WTC11 (cell line): ENCODE measurements at regions not wholly inside any gene's neighbourhood (a gene's known extent, or its start where the extent isn't known, plus 50 kb on each side); places are given as distances from the start of the nearest gene placed in this dataset.

Source experiments
- ATAC-seq: fragments of 200-7000 bp; cut with Tn5 transposase; 2 replicates; pipeline ENCODE4 v1.10.0; 2021; ENCODE audit warnings: mild to moderate bottlenecking, moderate library complexity
- CTCF ChIA-PET: fragments of 300-600 bp; sonication (Branson Sonifier 250); formaldehyde crosslinking; loops from one replicate; lab custom pipeline; 2021; ENCODE audit warnings: antibody characterized with exemption; lab: Charles Lee
- POLR2A ChIA-PET: fragments of 350-600 bp; sonication (Branson Sonifier 250); formaldehyde crosslinking; loops from one replicate; lab custom pipeline; 2021; ENCODE audit warnings: antibody characterized with exemption; lab: Charles Lee
- DNase-seq: peaks from one replicate; pipeline ENCODE4 v3.0.0; 2021; ENCODE audit warnings: low spot score
- H3K27ac Mint-ChIP-seq: 2 replicates; pipeline ENCODE4 v1.8.0; 2021; ENCODE audit warnings: mixed read lengths
- H3K27me3 Mint-ChIP-seq: 2 replicates; pipeline ENCODE4 v1.8.0; 2021; ENCODE audit warnings: low read depth, mild to moderate bottlenecking, moderate library complexity, mixed read lengths
- H3K36me3 Mint-ChIP-seq: 2 replicates; pipeline ENCODE4 v1.8.0; 2021; ENCODE audit warnings: mixed read lengths
- H3K4me1 Mint-ChIP-seq: 2 replicates; pipeline ENCODE4 v1.8.0; 2022; ENCODE audit warnings: mixed read lengths
- H3K4me3 Mint-ChIP-seq: 2 replicates; pipeline ENCODE4 v1.8.0; 2021; ENCODE audit warnings: mild to moderate bottlenecking, moderate library complexity, mixed read lengths
- H3K9me3 Mint-ChIP-seq: 2 replicates; pipeline ENCODE4 v1.8.0; 2021; ENCODE audit warnings: mixed read lengths
- CDX4 ChIP-seq: fragments of 250-450 bp; sonication (Bioruptor Pico); IDR thresholded peaks from 2 replicates; pipeline ENCODE4 v1.9.0; 2021; ENCODE audit warnings: moderate library complexity, mild to moderate bottlenecking, inconsistent platforms, borderline replicate concordance
- ELF4 ChIP-seq: sonication (generic); formaldehyde crosslinking; IDR thresholded peaks from 2 replicates; pipeline ENCODE4 v1.8.1; 2022; ENCODE audit warnings: low read depth, mild to moderate bottlenecking, moderate library complexity, missing genetic modification reagents
- ESRRA ChIP-seq: sonication (generic); formaldehyde crosslinking; IDR thresholded peaks from 2 replicates; pipeline ENCODE4 v1.8.1; 2022; ENCODE audit warnings: mild to moderate bottlenecking, missing genetic modification reagents, borderline replicate concordance
- IRF2 ChIP-seq: sonication (generic); formaldehyde crosslinking; IDR thresholded peaks from 2 replicates; pipeline ENCODE4 v1.8.0; 2022; ENCODE audit warnings: low read depth, missing genetic modification reagents, borderline replicate concordance
- MXD4 ChIP-seq: fragments of 250-450 bp; sonication (Bioruptor Pico); IDR thresholded peaks from 2 replicates; pipeline ENCODE4 v1.8.0; 2021; ENCODE audit warnings: mild to moderate bottlenecking, moderate library complexity, borderline replicate concordance
- MYBL2 ChIP-seq: sonication (generic); formaldehyde crosslinking; IDR thresholded peaks from 2 replicates; pipeline ENCODE4 v1.8.1; 2023; ENCODE audit warnings: mild to moderate bottlenecking, moderate library complexity, missing genetic modification reagents
- NFE2L1 ChIP-seq: sonication (generic); formaldehyde crosslinking; IDR thresholded peaks from 2 replicates; pipeline ENCODE4 v1.8.1; 2023; ENCODE audit warnings: missing genetic modification reagents
- PRDM15 ChIP-seq: sonication (generic); formaldehyde crosslinking; IDR thresholded peaks from 2 replicates; pipeline ENCODE4 v1.8.0; 2022; ENCODE audit warnings: missing genetic modification reagents
- SP1 ChIP-seq: sonication (generic); formaldehyde crosslinking; conservative IDR thresholded peaks from 2 replicates; pipeline ENCODE4 v1.8.1; 2022; ENCODE audit warnings: missing genetic modification reagents
- STAT6 ChIP-seq: sonication (generic); formaldehyde crosslinking; conservative IDR thresholded peaks from 2 replicates; pipeline ENCODE4 v1.8.1; 2023; ENCODE audit warnings: mild to moderate bottlenecking, low read depth, missing genetic modification reagents, moderate library complexity
- TEAD1 ChIP-seq: sonication (generic); formaldehyde crosslinking; IDR thresholded peaks from 2 replicates; pipeline ENCODE4 v1.8.0; 2022; ENCODE audit warnings: mild to moderate bottlenecking, missing genetic modification reagents
- TEAD4 ChIP-seq: sonication (generic); formaldehyde crosslinking; IDR thresholded peaks from 2 replicates; pipeline ENCODE4 v1.8.0; 2022; ENCODE audit warnings: mild to moderate bottlenecking, missing genetic modification reagents
- ZNF263 ChIP-seq: sonication (generic); formaldehyde crosslinking; IDR thresholded peaks from 2 replicates; pipeline ENCODE4 v1.8.1; 2022; ENCODE audit warnings: low read depth, mild to moderate bottlenecking, moderate library complexity, missing genetic modification reagents
- ZNF416 ChIP-seq: fragments of 250-450 bp; sonication (Bioruptor Pico); IDR thresholded peaks from 2 replicates; pipeline ENCODE4 v1.9.0; 2021; ENCODE audit warnings: mild to moderate bottlenecking, inconsistent platforms
- TF ChIP-seq, protein P1 (sequence below): fragments of 250-450 bp; sonication (Bioruptor Pico); IDR thresholded peaks from 2 replicates; pipeline ENCODE4 v1.8.0; 2021; ENCODE audit warnings: mild to moderate bottlenecking
- TF ChIP-seq, protein P2 (sequence below): sonication (generic); formaldehyde crosslinking; IDR thresholded peaks from 2 replicates; pipeline ENCODE4 v1.8.0; 2022; ENCODE audit warnings: mild to moderate bottlenecking, missing genetic modification reagents
- TF ChIP-seq, protein P3 (sequence below): sonication (generic); formaldehyde crosslinking; IDR thresholded peaks from 2 replicates; pipeline ENCODE4 v1.8.0; 2022; ENCODE audit warnings: mild to moderate bottlenecking, missing genetic modification reagents

GRCh38 chr15:36079021-36079420 lies 500.4 kb upstream of the CDIN1 start (continued):
- no peak for TF ChIP-seq STAT6 (CRISPR knock-in tag)

DNA sequence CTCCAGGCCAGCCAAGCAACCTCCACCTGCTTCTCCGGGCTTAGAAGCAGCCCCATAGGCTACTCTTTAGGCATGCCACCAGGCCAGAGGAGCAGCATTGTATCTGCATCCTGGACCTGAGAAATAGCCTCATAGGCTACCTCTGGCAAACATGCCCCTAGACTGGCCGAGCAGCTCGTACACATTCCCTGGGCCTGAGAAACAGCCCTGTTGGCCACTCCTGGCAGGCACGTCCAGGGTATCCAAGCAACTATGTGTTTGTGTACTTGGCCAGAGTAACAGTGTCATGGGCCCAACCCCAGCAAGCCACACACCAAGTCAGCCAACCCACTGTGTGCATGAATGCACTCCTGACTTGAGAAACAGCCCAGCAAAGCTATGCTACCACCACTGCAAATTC lies 498.7 kb upstream of the CDIN1 start:
- POLR2A ChIA-PET, result no interaction called here
- H3K4me1 Mint-ChIP-seq, result no peaks in the 10 kb centered on the region
- no peak for ATAC-seq
- DNase-seq, result no peak
- H3K27ac Mint-ChIP-seq, result no peak overlapping the region
- H3K9me3 Mint-ChIP-seq, result peaks cover 54% of the 10 kb centered on the region
- TF ChIP-seq ZNF416 (CRISPR knock-in tag) (no peak), IRF2 (no peak), CDX4 (CRISPR knock-in tag) (no peak), MXD4 (CRISPR knock-in tag) (no peak), ZNF263 (CRISPR knock-in tag) (no peak), MYBL2 (CRISPR knock-in tag) (no peak)
- TF ChIP-seq, protein P1, sequence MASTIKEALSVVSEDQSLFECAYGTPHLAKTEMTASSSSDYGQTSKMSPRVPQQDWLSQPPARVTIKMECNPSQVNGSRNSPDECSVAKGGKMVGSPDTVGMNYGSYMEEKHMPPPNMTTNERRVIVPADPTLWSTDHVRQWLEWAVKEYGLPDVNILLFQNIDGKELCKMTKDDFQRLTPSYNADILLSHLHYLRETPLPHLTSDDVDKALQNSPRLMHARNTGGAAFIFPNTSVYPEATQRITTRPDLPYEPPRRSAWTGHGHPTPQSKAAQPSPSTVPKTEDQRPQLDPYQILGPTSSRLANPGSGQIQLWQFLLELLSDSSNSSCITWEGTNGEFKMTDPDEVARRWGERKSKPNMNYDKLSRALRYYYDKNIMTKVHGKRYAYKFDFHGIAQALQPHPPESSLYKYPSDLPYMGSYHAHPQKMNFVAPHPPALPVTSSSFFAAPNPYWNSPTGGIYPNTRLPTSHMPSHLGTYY, result no peak
- TF ChIP-seq, all 79 proteins: peak for 0
- CTCF ChIA-PET, result no interaction called here
- Mint-ChIP-seq H3K4me3 (no peak overlapping the region), H3K36me3 (peaks cover 28% of the 10 kb centered on the region), H3K27me3 (no peaks in the 10 kb centered on the region)

DNA sequence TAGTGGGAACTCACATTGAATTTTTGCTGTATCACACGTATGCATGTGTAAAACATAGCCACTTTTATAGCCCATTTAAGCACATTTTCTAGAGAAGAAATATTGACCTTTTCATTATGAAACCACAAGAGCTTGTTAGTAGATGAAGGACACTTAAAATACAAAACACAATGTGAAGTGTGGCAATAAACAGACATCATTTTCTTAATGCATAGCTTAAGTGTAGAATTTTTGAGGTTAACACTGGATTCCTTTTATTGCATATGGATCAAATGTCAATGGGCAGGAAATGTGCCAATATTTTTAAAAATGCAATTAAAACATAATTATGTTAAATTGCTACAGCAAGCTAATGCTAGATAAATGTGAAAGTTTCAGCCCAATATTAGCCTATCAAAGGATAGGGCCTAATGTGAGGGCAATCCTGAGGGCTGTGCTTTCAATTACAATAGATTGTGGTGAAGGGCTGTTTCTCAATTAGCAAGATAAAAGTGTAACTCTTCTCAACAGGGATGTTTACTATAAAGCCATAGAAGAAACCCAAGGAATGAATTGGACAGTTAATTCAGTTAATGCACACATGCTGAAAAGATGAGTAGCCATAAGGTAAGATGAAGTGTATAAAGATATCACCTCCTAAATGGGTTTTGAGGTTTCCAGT lies 489.0 kb upstream of the CDIN1 start:
- no peak for TF ChIP-seq ESRRA
- TF ChIP-seq TEAD1 (CRISPR knock-in tag), result no peak
- peak; percentile 92 for ATAC-seq

DNA sequence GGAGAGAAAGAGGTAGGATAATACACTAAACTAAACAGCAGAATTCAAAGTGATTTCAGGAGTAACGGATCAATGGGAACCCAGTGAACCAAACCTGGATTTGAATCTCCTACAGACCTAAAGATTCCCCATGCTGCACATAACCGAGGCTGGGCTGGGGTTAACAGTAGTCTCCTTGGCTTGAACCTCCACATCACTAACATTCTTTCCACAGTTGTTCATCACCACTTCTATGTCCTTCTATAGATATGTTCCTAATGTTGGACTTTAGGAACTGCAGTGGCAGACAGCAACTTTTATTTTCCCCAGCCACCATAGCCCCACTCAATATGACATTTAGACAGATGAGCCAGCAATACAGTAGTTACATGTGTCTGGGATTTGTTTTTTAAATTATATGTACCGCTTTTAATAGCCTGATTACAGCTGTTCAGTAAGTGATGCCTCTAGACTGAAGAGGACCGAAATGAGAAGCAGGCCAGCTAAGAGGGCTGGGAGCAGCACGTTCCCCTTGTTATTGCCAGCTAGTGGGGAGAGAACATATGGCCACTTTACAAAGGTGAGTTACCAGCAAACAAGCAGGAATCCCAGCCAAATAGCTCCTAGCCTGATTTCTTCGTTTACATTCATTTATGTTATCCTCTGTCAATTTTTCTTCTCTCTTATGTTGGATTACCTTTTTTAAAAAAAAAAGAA lies 472.6 kb upstream of the CDIN1 start:
- H3K36me3 Mint-ChIP-seq, result no peaks in the 10 kb centered on the region
- ATAC-seq (no peak; the same call in 1 of the 2 replicates), DNase-seq (no peak)
- H3K9me3 Mint-ChIP-seq, result no peaks in the 10 kb centered on the region
- no peak overlapping the region for H3K27ac Mint-ChIP-seq
- ChIA-PET POLR2A (no interaction called here), CTCF (no interaction called here)
- H3K4me3 Mint-ChIP-seq, result no peak overlapping the region
- H3K27me3 Mint-ChIP-seq, result no peaks in the 10 kb centered on the region
- no peaks in the 10 kb centered on the region for H3K4me1 Mint-ChIP-seq
- TF ChIP-seq, protein P2, sequence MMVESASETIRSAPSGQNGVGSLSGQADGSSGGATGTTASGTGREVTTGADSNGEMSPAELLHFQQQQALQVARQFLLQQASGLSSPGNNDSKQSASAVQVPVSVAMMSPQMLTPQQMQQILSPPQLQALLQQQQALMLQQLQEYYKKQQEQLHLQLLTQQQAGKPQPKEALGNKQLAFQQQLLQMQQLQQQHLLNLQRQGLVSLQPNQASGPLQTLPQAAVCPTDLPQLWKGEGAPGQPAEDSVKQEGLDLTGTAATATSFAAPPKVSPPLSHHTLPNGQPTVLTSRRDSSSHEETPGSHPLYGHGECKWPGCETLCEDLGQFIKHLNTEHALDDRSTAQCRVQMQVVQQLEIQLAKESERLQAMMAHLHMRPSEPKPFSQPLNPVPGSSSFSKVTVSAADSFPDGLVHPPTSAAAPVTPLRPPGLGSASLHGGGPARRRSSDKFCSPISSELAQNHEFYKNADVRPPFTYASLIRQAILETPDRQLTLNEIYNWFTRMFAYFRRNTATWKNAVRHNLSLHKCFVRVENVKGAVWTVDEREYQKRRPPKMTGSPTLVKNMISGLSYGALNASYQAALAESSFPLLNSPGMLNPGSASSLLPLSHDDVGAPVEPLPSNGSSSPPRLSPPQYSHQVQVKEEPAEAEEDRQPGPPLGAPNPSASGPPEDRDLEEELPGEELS (CRISPR knock-in tag), result no peak
- TF ChIP-seq TEAD4 (CRISPR knock-in tag) (no peak), ELF4 (CRISPR knock-in tag) (no peak), NFE2L1 (CRISPR knock-in tag) (no peak), ESRRA (no peak), PRDM15 (CRISPR knock-in tag) (no peak), SP1 (CRISPR knock-in tag) (no peak)
- TF ChIP-seq, protein P3, sequence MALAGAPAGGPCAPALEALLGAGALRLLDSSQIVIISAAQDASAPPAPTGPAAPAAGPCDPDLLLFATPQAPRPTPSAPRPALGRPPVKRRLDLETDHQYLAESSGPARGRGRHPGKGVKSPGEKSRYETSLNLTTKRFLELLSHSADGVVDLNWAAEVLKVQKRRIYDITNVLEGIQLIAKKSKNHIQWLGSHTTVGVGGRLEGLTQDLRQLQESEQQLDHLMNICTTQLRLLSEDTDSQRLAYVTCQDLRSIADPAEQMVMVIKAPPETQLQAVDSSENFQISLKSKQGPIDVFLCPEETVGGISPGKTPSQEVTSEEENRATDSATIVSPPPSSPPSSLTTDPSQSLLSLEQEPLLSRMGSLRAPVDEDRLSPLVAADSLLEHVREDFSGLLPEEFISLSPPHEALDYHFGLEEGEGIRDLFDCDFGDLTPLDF (CRISPR knock-in tag), result no peak

More for the DNA sequence above, 489.0 kb upstream of the CDIN1 start:
- Mint-ChIP-seq H3K4me1 (peaks cover 32% of the 10 kb centered on the region), H3K36me3 (peaks cover 22% of the 10 kb centered on the region), H3K9me3 (peaks cover 47% of the 10 kb centered on the region), H3K27me3 (peaks cover 3% of the 10 kb centered on the region; the same call in 1 of the 2 replicates), H3K27ac (no peak overlapping the region; the same call in 1 of the 2 replicates), H3K4me3 (no peak overlapping the region)
- ChIA-PET CTCF (no interaction called here), POLR2A (no interaction called here)
- no peak for DNase-seq
